Activated T-cell treated with anti-CD3 and anti-CD28 coated beads for 48 hours (primary cell): ENCODE measurements at regions not wholly inside any gene's neighbourhood (a gene's known extent, or its start where the extent isn't known, plus 50 kb on each side); places are given as distances from the start of the nearest gene placed in this dataset.

Source experiments
- DNase-seq: peaks from one replicate; pipeline ENCODE4 v3.0.0-alpha.2; 2020; ENCODE audit warnings: low read depth

GRCh38 chr2:220856486-220856885 lies 715.6 kb downstream of the EPHA4 start:
- no peak for DNase-seq

- no peak for DNase-seq
Observed at GRCh38 chr2:220857368-220857767, 714.7 kb downstream of the EPHA4 start.

GRCh38 chr2:220858101-220858500 lies 714.0 kb downstream of the EPHA4 start:
- no peak for DNase-seq

GRCh38 chr2:220871909-220872308 lies 700.2 kb downstream of the EPHA4 start:
- no peak for DNase-seq

GRCh38 chr2:220876080-220876824 lies 695.9 kb downstream of the EPHA4 start:
- no peak for DNase-seq

GRCh38 chr2:220877491-220877890 lies 694.6 kb downstream of the EPHA4 start:
- DNase-seq = no peak

- no peak for DNase-seq
Observed at GRCh38 chr2:220877897-220878296, 694.2 kb downstream of the EPHA4 start.

- no peak for DNase-seq
Observed at GRCh38 chr2:220880623-220881596, 691.2 kb downstream of the EPHA4 start.

GRCh38 chr2:220882507-220882906 lies 689.6 kb downstream of the EPHA4 start:
- DNase-seq = no peak

- DNase-seq = no peak
Observed at GRCh38 chr2:220885593-220885992, 686.5 kb downstream of the EPHA4 start.

GRCh38 chr2:220887271-220887870 lies 684.7 kb downstream of the EPHA4 start:
- DNase-seq = no peak

GRCh38 chr2:220887876-220888275 lies 684.2 kb downstream of the EPHA4 start:
- no peak for DNase-seq

- no peak for DNase-seq
Observed at GRCh38 chr2:220890931-220891330, 681.2 kb downstream of the EPHA4 start.

- no peak for DNase-seq
Observed at GRCh38 chr2:220891405-220891804, 680.7 kb downstream of the EPHA4 start.

- DNase-seq = no peak
Observed at GRCh38 chr2:220892018-220892634, 680.0 kb downstream of the EPHA4 start.

GRCh38 chr2:220893411-220893810 lies 678.7 kb downstream of the EPHA4 start:
- no peak for DNase-seq

GRCh38 chr2:220894069-220894468 lies 678.0 kb downstream of the EPHA4 start:
- DNase-seq = no peak

GRCh38 chr2:220899492-220899891 lies 672.6 kb downstream of the EPHA4 start:
- no peak for DNase-seq

- no peak for DNase-seq
Observed at GRCh38 chr2:220904015-220904414, 668.1 kb downstream of the EPHA4 start.

GRCh38 chr2:220913384-220913783 lies 658.7 kb downstream of the EPHA4 start:
- DNase-seq = no peak

GRCh38 chr2:220915092-220915623 lies 656.9 kb downstream of the EPHA4 start:
- DNase-seq = no peak

- DNase-seq = no peak
Observed at GRCh38 chr2:220916931-220917330, 655.2 kb downstream of the EPHA4 start.
